Dermis microvascular lymphatic vessel endothelial cell (primary cell): ENCODE measurements at regions not wholly inside any gene's neighbourhood (a gene's known extent, or its start where the extent isn't known, plus 50 kb on each side); places are given as distances from the start of the nearest gene placed in this dataset.

Experiments used
- DNase-seq, 2 donors: peaks; one replicate each; pipeline versions ENCODE4 v3.0.0 to v3.0.0-alpha.2; 2010; ENCODE audit warnings: low read depth in 2 of 2

GRCh38 chr9:79301551-79302391 lies 270.0 kb upstream of the TLE4 start:
- no peak for DNase-seq

- DNase-seq, result no peak
Measured at GRCh38 chr9:79302569-79302968, 269.2 kb upstream of the TLE4 start.

DNA sequence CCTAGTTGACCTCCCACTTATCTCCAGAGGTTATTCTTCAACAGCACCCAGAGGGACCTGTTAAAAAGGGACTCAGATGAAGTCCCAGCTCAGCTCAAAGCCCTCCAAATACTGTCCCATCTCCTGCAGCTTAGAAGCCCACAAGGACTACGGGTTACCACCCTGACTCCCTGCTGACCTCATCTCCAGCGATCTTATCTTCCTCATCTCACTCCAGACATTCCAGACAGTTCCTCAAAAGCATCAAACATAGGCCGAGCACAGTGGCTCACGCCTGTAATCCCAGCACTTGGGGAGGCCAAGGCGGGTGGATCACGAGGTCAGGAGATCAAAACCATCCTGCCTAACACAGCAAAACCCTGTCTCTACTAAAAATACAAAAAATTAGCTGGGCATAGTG lies 263.8 kb upstream of the TLE4 start:
- no peak for DNase-seq

DNA sequence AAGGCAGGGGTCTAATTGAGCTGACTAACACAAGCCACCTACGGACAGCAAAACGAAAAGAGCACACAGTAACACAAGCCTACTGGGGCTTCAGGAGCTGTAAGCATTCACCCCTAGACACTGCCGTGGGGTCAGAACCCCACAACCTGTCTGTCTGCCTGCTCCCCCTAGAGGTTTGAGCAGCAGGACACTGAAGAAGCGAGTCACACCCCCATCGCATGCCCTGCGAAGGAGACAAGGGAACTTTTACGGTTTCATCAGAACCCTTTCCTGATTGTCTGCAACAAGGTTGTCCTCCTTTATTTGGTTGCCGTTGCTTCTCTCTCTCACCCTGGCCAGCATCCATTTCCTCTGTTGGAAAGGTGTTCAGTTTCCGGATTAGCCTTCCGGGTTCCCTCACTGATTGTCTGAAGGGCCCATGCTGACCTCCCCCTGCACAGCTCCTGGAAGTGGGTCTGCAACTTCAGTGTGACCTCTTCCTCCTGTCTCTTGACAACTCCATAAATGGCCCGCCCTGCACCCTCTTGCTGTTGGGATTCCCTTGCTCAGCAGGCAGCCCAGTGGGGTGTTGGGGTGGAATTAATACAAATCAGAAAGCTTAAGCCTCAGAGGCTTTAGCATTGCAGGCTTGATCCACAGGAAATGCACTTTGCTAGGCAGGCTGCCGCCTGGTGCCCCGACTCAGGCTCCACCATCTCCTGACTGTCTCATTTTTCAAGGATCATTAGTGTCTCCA lies 258.9 kb upstream of the TLE4 start:
- DNase-seq, result no peak

DNA sequence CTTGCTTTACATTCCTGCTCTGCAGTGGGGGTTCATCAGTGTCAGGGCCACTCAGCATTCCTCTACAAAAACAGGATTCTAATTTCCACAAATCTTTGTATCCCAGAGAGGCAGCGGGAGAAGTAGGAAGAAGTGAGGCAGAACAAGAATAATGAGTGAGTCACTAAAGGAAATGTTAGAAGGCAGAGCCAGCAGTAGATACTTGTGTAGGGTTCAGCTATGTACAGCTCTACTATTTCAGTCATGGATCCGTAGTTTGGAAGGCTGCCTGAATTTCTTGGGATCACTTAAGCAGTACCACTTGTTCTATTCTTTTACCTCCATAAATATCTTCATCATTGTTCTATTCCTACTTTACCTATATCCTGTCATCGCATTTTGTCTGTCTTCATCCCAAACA lies 246.3 kb upstream of the TLE4 start:
- DNase-seq, result no peak

DNA sequence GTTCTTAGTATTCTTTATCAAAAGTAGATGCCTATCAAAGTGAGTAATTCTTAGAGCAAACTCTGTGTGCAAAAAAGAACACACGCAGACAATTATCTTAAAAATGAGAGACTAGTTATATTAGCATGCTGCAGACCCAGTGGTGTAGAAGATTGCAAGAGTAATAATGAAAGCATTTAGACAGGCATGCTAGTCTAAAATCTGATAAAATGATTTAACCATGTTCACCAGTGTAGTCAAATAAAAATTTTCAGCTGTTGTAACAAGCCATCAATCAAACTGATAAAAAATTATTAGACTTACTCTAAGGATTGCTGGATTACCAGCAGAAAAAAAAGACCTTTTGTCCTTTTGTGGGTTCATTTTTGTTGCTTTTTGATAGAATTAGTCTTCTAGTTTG lies 241.9 kb upstream of the TLE4 start:
- no peak for DNase-seq

DNA sequence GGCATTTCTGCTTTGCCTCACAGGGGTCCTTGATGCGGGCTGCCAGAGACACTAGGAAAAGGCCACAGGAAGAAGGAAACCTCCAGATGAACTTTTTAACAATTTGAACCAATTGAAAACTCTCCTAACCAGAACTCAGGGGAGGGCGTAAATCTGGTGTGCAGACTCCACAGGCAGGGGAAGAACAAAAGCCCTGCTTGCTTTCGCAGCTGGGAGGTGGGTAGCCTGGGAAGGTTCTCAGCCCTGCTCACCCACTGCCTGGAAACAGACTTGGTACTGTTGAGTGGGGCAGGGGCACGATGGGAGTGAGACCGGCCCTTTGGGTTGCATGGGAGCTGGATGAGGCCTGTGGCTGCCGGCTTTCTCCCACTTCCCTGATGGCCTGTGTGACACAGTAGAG lies 237.8 kb upstream of the TLE4 start:
- DNase-seq, result no peak

GRCh38 chr9:79334711-79335110 lies 237.1 kb upstream of the TLE4 start:
- DNase-seq, result no peak

GRCh38 chr9:79335987-79336386 lies 235.8 kb upstream of the TLE4 start:
- no peak for DNase-seq

- DNase-seq, result no peak
Measured at GRCh38 chr9:79341561-79341960, 230.2 kb upstream of the TLE4 start.

DNA sequence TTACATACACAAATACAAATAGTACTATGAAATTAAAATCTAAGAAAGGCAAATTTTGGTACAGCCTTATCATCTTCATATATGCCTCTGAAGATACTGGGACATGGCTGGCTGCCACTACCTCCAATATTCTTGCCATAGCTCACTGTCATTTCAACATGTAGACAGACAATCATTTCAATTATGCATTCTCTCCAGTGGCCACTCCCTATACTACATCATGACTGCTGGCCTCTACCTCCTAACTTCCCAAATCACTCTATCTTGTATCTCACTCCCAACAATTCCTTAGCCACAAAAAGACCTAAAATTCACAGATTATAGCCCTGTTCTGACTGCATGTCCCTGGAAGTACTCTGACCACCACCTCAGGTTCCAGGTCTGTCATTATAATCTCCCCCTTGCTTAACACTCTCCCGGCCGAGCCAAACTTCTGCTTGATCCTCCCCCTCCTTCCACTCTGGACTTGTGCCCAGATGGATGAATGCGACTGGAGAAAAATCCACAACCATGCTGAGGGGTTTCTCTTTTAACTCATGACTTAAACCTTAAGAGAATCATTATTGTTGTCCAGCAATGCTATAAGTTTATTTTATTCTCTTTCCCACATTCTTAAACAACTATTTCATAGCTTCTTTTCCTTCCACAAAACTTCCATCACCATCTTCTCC lies 225.3 kb upstream of the TLE4 start:
- DNase-seq, result no peak

GRCh38 chr9:79352322-79352721 lies 219.4 kb upstream of the TLE4 start:
- DNase-seq, result no peak

DNA sequence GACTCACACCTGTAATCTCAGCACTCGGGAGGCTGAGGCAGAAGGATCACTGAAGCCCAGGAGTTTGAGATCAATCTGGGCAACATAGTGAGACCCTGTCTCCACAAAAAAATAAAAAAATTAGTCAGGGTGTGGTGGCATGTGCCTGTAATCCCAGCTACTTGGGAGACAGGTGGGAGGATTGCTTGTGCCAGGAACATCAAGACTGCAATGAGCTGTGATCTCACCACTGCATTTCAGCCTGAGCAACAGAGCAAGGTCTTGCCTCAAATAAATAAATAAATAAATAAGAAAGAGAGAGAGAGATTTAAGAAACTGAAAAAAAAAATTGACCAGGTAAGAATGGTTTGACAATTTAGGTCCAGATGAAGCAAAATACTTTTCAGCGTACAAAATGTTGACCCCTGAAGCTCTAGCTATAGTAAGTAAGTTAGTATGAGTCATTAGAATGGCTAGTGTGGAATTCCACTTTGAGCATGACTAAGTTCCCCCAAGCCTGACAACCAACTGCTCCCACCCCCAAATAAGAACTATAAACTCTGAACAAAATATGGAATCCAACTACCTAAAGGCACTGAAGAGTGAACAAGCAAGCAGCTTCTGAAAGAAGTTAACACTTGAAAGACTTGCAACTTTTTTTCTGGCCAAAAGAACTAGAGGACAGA lies 217.8 kb upstream of the TLE4 start:
- DNase-seq, result no peak

DNA sequence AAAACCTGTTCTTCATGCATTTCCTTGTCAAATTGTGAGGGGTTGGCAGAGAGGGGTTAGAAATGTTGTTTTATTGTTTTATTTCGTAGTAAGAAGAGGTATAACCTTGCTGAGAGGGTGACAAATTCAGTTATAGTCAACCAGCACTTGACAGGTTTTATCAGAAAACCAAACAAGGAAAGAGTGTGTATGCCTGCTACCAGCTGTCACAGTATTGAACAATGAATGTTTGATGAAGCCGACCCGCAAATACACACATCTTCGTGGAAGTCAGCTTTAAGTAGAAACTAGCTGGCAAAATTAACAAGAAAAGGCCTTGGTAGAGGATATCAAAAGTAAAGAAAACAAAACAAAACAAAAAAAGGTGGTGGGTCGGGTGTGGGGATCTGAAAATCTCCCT lies 214.6 kb upstream of the TLE4 start:
- no peak for DNase-seq

DNA sequence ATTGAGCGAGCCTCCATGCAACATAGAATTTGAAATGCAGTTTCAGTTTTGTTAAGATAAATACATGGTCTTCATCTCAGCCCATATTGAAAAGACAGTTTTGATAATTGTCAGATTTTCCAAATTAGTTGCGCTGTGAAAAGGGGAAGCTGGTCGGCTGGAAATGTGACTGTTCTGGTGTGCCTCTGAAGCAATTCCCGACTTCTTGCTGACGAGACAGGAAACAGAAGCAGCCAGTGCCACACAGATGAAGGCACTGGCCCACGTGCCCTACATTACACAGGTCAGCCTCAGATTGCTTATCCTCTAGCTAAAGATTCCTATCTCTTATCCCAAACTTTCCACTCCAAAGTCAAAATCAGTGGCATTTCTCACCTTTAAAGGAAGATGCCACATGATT lies 214.1 kb upstream of the TLE4 start:
- no peak for DNase-seq

GRCh38 chr9:79360387-79361347 lies 211.1 kb upstream of the TLE4 start:
- no peak for DNase-seq

- DNase-seq, result no peak
Measured at GRCh38 chr9:79362100-79363081, 209.4 kb upstream of the TLE4 start.

DNA sequence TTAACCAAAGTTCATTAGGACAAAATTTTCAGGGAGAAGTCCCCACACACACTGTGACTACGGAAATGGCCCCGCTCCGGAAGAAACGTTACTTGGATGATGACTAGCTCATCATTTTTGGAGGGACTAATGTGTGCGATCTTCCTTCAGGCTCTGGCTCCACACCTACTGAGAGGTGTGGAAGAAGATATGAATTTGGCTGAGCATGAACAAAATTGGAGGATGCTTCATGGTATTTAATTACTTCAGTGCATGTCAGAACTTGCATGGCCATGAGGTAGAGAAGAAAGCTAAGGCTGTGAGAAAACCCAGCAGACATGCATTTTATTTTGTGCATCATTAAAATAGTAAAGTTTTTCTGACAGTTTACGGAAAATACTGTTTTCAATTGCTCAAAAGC lies 202.1 kb upstream of the TLE4 start:
- no peak for DNase-seq

- no peak for DNase-seq
Measured at GRCh38 chr9:79371301-79371700, 200.5 kb upstream of the TLE4 start.
